Activated CD4-positive, alpha-beta T cell treated with anti-CD3 and anti-CD28 coated beads, Interleukin-2, Interleukin-4, amounts not matched to agents 100 ng/mL and 50 ng/mL, durations not matched to agents 16 hours and 8 hours (primary cell): ENCODE measurements at regions not wholly inside any gene's neighbourhood (a gene's known extent, or its start where the extent isn't known, plus 50 kb on each side); places are given as distances from the start of the nearest gene placed in this dataset.

Experiments used
- DNase-seq: peaks from one replicate; pipeline ENCODE4 v3.0.0-alpha.2; 2020; ENCODE audit warnings: low spot score

- no peak for DNase-seq
Measured at GRCh38 chr6:48240287-48240686, 129.3 kb upstream of the PTCHD4 start.

- no peak for DNase-seq
Measured at GRCh38 chr6:48236375-48236774, 125.4 kb upstream of the PTCHD4 start.

GRCh38 chr6:48233063-48233462 is 122.1 kb upstream of the PTCHD4 start:
- DNase-seq: no peak

GRCh38 chr6:48229841-48230240 is 118.8 kb upstream of the PTCHD4 start:
- DNase-seq: no peak

GRCh38 chr6:48222241-48222640 is 111.2 kb upstream of the PTCHD4 start:
- no peak for DNase-seq

- DNase-seq: no peak
Measured at GRCh38 chr6:48213076-48213788, 102.2 kb upstream of the PTCHD4 start.

- no peak for DNase-seq
Measured at GRCh38 chr6:48212501-48212900, 101.5 kb upstream of the PTCHD4 start.

- DNase-seq: no peak
Measured at GRCh38 chr6:48206091-48206490, 95.1 kb upstream of the PTCHD4 start.

GRCh38 chr6:48200869-48201390 is 89.9 kb upstream of the PTCHD4 start:
- DNase-seq: no peak

GRCh38 chr6:48199499-48199898 is 88.5 kb upstream of the PTCHD4 start:
- DNase-seq: no peak

- no peak for DNase-seq
Measured at GRCh38 chr6:48197941-48198340, 86.9 kb upstream of the PTCHD4 start.

GRCh38 chr6:48194596-48195295 is 83.7 kb upstream of the PTCHD4 start:
- DNase-seq: no peak

GRCh38 chr6:48188158-48188557 is 77.2 kb upstream of the PTCHD4 start:
- DNase-seq: no peak

GRCh38 chr6:48186746-48187145 is 75.7 kb upstream of the PTCHD4 start:
- no peak for DNase-seq

GRCh38 chr6:48184648-48185047 is 73.7 kb upstream of the PTCHD4 start:
- DNase-seq: no peak

GRCh38 chr6:48183811-48184605 is 73.0 kb upstream of the PTCHD4 start:
- no peak for DNase-seq

GRCh38 chr6:48183178-48183577 is 72.2 kb upstream of the PTCHD4 start:
- DNase-seq: no peak

GRCh38 chr6:48178700-48179099 is 67.7 kb upstream of the PTCHD4 start:
- DNase-seq: no peak

GRCh38 chr6:48177786-48178185 is 66.8 kb upstream of the PTCHD4 start:
- no peak for DNase-seq

GRCh38 chr6:48176645-48177308 is 65.8 kb upstream of the PTCHD4 start:
- no peak for DNase-seq

GRCh38 chr6:48169635-48170034 is 58.6 kb upstream of the PTCHD4 start:
- DNase-seq: no peak
